ENCODE measurements at regions not wholly inside any gene's neighbourhood (a gene's known extent, or its start where the extent isn't known, plus 50 kb on each side); places are given as distances from the start of the nearest gene placed in this dataset.

- TF ChIP-seq, protein P1, sequence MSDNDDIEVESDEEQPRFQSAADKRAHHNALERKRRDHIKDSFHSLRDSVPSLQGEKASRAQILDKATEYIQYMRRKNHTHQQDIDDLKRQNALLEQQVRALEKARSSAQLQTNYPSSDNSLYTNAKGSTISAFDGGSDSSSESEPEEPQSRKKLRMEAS (IDR thresholded peaks at IDR 0.05), result no peak
- TF ChIP-seq POLR2A (IDR thresholded peaks at IDR 0.05; ENCODE audit: control extremely low read depth in 1 of 2, low read depth in 2 of 2, low read length in 2 of 2) (no peak), RAD21 (IDR thresholded peaks at IDR 0.05 in 1 of 2, conservative IDR thresholded peaks at IDR 0.05 in 1 of 2; ENCODE audit: low read depth in 2 of 2, low read length in 2 of 2) (no peak), EGR1 (IDR thresholded peaks at IDR 0.05; ENCODE audit: borderline replicate concordance, low read depth, low read length) (no peak), SP1 (IDR thresholded peaks at IDR 0.05; ENCODE audit: low read depth, low read length) (no peak), SP2 (IDR thresholded peaks at IDR 0.05; ENCODE audit: low read length) (no peak), SIX5 (IDR thresholded peaks at IDR 0.05; ENCODE audit: low read depth, low read length) (no peak), TEAD4 (IDR thresholded peaks at IDR 0.05; ENCODE audit: low read depth, low read length) (no peak), CREB1 (IDR thresholded peaks at IDR 0.05) (no peak), CBX5 (IDR thresholded peaks at IDR 0.05; ENCODE audit: low read depth, low read length) (no peak), EZH2 (IDR thresholded peaks at IDR 0.05; ENCODE audit: low read depth, low read length, severe bottlenecking) (no peak), EP300 (IDR thresholded peaks at IDR 0.05; ENCODE audit: borderline replicate concordance in 1 of 2, low read depth in 2 of 2, low read length in 2 of 2) (no peak)
- TF ChIP-seq, protein P2, sequence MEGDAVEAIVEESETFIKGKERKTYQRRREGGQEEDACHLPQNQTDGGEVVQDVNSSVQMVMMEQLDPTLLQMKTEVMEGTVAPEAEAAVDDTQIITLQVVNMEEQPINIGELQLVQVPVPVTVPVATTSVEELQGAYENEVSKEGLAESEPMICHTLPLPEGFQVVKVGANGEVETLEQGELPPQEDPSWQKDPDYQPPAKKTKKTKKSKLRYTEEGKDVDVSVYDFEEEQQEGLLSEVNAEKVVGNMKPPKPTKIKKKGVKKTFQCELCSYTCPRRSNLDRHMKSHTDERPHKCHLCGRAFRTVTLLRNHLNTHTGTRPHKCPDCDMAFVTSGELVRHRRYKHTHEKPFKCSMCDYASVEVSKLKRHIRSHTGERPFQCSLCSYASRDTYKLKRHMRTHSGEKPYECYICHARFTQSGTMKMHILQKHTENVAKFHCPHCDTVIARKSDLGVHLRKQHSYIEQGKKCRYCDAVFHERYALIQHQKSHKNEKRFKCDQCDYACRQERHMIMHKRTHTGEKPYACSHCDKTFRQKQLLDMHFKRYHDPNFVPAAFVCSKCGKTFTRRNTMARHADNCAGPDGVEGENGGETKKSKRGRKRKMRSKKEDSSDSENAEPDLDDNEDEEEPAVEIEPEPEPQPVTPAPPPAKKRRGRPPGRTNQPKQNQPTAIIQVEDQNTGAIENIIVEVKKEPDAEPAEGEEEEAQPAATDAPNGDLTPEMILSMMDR (IDR thresholded peaks at IDR 0.05; ENCODE audit: control extremely low read depth in 1 of 3, insufficient read depth in 1 of 3, low read depth in 1 of 3, low read length in 3 of 3), result no peak
These were observed 633.4 kb upstream of the AADAT start for GRCh38 chr4:170723171-170723570.
